Inflammatory macrophage treated with lipopolysaccharide for 4 hours (primary cell): ENCODE measurements at regions not wholly inside any gene's neighbourhood (a gene's known extent, or its start where the extent isn't known, plus 50 kb on each side); places are given as distances from the start of the nearest gene placed in this dataset.
"Not testable (repeated sequence)": the region's sequence is repeated elsewhere in the genome, so short reads cannot be mapped to it uniquely, and the experiment has no call there.

Source experiments
- DNase-seq: peaks from one replicate; pipeline ENCODE4 v3.0.0-alpha.2; 2020

DNA sequence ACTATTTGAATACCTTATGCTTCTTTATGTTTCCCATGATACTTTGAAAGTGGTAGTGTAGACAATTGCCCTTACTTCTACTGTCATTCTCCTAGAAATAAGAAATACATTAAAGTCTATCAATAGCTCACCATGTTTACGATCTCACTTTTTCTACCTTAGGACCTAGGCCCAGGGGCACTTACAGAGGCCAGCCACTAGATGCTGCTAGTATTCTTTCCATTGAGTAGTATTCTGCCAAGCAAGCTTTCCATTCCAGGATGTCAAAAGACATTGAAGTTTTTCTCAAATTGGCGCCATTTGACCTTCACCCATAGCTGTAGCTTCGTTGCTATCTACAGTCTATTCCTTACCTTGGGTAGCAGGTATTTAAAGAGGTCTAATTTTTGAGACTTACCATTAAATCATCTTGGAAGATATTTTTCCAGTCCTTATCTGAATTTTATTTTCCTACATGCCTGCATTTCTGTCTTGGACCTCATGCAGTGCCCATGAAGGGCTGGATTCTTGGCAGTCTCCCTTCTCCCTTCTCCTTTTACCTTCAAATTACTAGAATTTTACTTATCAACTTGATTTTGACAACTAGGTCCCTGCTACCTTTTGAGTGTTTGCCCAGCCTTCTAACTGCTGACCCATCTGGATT lies 246.0 kb upstream of the NUDT12 start:
- peak; percentile 5 for DNase-seq

DNA sequence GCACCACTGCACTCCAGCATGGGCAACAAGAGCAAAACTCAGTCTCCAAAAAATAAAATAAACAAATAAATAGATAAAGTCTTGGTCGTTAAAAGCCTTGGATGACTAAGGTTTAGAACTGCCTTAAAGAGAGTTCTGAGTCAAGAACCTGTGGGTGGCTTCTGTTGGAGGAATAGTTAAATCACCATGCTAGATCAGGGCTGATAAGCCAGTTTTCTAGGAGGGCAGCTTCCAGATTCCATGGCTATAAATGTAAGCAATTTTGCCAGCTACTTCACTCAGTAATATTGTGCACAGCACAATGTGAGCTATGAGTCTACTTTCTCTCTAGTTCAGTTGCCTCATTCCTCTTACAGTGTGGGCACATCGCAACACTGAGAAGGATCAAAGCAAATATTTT lies 242.1 kb upstream of the NUDT12 start:
- no peak for DNase-seq

DNA sequence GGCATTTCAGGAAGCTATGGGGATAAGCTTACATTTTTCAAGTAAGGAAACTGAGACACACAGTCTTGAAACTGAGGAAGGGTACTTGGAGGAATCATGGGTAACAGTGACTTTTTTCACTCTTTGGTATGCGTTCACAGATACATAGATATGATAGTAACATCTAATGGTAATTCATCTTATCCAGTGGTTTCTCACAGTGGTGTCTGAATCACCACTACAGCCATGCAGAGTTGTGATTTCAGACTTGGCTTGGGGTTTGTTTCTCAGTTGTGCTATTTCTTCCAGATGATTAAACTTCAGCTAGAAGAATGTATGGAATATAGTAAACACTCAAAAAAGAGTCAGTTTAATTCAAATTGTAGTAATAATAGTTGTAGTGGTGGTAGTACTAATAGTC lies 239.1 kb upstream of the NUDT12 start:
- no peak for DNase-seq

DNA sequence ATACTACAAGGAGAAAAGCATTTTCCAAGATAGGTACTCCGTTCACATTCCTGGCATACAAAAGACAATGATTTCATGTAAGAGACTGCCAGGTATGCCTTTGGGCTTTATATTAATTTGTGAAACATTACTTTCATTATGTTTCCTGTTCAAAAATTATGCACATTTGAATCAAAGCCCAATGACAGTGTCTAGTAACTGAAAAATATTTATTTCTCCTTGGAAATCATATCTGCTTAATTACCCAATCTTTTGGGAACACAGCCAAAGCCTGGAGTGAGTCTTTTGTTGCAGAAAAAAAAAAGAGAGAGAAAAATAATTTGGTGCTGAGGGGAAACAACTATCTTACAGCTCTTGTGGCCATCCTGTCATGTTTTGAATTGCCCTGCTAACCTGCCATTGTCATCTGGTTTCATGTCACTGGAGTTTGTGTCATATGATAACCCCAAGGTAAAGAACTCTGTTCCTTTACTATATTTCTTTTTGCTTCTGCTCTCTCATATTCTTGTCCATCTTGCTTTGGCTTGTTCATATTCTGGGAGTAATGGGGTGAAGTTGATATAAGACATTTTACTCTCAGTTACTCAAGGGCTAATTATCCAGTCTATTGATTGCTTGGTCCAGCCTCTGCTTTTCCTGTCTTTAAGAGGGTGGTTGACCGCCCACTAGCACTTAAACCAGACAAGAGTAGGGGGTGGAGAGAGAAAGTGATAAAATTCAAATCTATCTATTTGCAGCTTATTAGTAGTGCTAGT lies 238.3 kb upstream of the NUDT12 start:
- DNase-seq: no peak

DNA sequence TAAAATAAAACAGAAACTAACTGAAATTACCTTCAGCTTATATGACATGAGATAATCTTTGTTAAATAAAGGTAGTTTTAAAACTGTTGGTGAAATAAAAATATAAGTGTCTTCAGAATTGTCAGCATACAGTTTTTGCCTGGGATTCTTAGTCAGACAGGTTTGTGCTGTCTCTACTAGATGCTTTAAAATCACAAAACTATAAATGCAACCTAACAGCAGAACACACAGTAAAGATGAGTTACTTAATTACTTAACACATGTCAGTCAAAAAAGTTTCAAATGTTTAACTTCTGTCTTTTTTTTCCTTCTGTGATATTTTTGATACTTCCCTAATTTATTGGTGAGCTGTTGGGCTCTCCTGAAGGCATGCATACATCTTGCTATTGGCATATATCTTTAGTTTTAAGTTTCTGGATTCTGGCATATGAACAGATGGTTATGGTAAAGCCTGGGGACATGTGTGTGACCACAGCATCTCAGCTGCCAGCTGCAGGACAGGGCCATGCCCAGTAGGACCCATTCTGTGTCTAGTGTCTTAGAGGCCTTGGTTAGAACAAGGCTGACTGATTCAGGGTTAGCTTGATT lies 231.1 kb upstream of the NUDT12 start:
- no peak for DNase-seq

DNA sequence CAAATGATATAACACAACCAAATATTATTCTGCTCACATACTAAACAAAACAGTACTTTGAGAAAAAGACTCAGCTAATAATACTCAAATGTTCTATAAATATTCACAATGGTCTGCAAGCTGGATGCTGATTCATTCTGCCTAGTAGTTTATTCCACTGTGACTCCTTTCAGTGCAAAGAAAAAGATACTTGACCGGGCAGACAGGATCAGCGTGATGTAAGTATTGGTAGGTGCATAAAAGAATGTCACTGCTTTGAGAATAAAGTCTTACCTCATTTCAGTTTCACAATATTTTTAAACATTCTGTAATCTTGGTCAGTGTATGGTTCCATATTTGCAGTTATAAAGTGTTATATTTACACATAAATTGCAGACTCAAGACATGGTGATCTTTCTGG lies 223.0 kb upstream of the NUDT12 start:
- no peak for DNase-seq

DNA sequence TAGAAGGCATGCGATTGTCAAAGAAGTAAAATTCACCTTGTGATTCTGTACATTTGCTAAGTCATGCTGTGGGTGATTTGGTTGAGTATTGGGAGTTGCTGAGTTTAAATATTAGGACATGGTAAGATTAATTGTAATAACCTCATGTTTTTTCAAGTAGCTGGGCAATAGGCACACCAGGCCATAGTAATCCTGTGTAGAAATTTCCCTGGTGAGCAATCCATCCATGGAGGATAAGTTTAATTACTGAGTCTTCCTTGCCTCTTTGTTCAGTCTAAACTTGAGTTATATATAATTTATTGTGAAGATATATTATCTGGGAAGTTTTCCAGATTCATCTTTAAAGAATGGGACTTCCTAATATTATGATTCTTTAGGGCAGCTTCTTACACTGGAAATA lies 221.1 kb upstream of the NUDT12 start:
- no peak for DNase-seq

DNA sequence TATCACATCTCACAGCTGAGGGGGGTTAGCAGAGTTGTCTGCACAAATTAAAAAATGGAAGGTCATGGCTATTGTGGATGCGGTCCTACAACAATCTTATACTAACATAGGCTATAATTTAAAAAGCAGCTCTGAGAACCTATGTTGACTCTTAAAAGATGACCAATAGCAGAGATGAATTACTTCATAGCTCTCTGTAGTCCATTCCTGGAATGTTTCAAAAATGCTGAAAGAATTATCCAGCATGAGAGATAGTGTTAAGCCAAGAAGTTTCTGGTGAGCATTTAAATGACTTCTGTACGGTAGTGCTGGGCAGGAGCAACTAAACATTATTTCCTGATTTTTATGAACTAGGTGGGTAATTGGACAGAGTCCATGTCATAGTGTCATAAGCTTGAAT lies 218.2 kb upstream of the NUDT12 start:
- DNase-seq: no peak

DNA sequence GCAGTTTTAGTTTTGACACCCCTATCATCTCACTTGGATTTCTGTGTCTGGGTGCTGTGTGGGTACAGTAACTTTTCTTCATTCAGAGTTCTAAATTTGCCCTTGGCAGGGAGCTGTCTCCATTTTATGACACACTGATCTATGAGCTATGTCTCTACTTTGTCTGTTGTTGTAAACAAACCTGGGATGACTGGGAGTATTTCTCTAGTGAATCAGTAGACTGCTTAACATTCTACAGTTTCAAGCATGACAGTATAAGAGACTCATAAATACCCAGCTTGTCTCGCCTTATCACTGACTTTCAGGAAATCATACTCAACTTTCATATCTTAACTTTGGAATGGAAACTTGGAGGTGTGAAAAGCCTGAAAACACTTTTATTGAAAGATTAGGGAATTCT lies 212.1 kb upstream of the NUDT12 start:
- no peak for DNase-seq

DNA sequence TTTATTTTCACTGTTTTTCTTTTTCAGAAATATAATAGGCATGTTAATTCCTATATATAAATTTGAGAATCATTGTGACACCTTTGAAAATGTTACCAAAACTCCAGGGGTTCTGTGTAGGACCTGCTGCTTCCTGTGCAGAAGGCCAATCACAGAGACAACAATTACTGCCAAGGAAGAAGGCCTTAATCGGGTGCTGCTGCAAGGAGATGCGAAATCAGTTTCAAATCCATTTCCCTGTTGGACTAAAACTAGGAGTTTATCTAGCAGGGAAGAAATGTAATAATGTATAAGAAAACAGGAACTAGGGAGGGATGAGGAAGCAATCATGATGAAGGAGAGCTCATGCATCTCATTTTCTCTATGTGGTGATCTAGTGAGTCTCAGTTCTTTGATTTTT lies 209.7 kb upstream of the NUDT12 start:
- DNase-seq: no peak

DNA sequence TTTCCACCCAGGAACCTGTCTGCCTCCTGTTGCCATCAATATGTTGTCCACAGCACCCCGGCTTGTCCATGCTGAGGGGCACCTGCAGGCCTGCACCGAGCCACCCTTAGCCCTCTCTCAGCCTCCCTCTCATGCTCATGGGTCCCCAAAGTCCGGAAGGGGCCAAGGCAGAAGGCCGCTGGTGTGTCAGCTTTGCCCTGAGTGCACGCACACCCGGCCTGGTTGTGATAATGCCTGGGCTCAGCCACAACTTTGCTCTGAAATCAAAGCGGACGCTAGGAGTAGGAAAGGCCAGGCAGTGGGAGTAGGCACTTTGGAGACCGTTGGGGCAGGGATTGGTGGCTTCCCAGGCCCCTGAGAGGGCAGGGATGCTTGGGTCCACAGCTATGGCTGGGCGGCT lies 201.8 kb upstream of the NUDT12 start:
- no peak for DNase-seq

DNA sequence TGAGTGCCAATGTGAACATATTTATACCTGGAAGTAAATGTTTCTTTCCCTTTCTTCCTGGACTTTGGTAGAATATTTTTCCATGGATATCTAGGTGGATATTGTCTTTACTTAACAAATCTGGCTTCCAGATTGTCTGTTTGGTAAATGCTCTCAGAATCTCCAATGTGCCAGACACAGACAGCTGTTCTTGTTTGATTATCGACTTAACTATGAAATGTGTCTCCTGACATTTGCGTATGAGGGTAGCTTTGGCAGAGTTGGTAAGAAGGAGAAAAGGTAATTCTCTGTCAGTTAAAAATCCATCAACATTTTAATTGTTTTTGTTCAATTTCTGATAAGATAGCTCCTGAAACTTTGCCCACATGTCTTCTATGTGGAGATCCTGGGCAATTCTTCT lies 196.4 kb upstream of the NUDT12 start:
- DNase-seq: no peak

DNA sequence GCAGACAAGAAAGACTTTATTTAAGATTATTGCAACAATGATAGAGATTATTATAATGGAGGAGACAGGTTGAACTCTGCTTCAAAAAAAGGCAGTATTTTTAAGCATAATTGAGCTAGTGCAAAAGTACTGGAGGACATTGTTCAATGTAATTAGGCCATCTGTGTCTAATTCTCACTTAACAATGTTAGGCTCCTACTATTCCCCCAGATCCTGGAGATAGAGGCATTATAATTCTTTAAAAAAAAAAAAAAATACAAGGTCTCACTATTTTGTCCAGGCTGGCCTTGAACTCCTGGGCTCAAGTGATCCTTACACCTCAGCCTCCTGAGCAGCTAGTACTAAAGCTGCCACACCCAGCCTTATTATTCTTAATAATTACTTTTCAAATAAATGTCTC lies 193.4 kb upstream of the NUDT12 start:
- DNase-seq: no peak

DNA sequence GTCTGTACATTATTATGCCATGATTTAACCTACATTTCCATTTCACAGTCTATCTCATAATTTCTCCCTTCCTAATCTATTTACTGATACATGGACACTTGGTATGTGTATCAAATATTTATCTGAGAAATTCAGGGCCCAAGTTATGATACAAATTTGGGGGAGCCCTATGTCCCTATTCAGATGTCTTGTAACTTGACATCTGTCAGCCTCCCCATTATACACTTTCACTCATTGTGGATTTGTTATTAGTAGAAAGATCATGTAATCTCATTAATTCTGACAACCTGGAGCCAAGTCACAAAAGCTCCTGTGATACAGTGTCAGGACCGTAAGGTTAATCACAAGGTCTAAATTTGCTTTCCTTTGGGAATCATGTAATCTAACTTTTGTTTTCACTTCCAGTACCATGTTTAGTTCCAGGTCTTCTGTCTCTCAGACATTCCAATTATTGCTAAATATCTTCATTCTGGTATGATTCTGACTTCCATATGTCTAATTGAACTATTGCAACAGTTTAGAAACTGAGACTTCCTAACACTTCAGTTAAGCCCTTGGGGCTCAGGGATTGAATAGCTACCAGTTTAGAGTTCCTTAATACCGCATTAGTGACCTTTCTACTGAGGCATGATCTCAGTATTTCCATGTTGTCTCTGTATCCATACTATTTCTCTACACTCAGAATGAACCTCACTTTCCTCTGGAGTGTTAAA lies 182.9 kb upstream of the NUDT12 start:
- no peak for DNase-seq

DNA sequence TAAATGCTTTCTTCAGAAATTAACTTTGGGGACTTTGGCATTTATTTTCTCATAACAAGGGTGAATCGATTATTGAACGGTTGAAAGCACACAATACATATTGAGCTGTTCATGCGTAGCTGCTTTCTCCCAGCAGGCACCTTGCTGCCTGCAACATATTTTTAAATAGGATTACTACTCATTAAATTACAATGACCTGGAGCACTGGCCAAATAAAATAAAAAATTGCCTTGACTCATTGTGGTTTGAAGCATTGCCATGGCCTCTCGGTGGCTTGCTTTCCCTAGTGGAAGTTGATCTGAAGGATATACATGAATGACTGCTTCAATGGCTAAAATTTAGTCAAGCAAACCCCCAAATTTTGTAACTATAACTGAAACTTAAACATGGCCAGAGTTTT lies 181.6 kb upstream of the NUDT12 start:
- DNase-seq: no peak

DNA sequence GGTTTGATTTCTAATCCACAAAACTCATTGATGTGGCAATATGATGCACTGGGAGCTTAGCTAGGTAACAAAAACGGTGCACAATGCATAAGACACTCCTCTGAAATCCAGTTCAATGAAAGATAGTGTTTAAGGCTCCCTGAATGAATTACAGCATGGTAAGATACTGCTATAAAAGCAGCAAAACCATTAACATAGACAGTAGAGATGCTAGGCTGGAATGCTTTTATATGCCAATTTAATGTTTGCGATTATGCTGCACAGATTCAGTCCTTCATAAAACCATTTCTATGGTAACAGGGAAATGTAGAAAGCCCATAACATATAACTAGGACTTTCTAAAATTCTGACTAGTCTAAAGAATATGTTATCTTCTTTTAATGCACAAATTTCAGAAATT lies 180.8 kb upstream of the NUDT12 start:
- no peak for DNase-seq

DNA sequence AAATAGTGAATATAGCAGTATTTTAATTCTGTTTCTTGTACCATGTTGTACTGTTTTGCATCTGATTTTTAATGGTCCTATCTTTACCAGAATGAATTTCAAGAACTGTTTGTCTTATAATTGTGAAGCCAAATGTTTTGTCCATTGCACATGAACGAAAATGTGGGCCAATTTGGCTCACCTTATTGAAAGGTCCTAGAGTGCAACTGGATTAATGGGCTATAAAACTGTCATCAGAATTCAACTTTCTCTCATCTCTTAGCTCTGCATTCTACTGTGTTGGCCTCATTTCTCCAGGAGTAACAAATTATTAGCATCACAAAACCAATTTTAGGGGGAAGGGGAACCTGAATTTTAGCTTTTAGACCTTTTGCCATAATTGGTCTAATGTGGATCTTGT lies 179.4 kb upstream of the NUDT12 start:
- DNase-seq: no peak

DNA sequence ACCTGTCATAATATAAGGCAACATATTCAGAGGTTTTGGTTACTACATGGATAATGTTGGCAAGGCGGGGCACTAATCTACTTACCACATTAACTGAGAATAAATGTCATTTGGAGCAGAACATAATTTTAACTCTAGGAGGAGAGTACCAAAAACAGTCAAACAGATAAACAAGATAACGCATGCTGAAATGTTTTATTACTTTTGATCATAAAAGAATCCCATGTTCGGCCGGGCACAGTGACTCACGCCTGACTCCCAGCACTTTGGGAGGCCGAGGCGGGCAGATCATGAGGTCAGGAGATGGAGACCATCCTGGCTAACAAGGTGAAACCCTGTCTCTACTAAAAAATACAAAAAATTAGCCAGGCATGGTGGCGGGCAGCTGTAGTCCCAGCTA lies 173.8 kb upstream of the NUDT12 start:
- not testable (repeated sequence) for DNase-seq

DNA sequence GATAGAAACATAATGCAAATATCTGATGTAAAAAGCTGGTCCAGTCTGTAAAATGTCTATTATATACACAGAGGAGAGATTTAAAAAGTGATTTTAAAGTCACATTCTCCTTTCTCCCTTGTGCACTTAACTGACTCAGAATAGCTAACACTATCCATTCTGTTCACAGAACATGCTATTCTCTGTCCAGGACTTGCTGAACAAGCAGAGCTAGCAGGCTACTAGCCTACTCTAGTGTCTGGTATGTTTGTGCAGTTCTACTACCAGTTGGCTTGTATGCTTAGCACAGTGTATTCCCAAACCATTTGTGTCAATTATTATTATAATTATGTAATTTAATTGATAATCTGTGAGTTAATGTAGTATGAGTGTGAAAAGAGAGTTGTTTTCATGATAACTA lies 161.7 kb upstream of the NUDT12 start:
- DNase-seq: no peak

DNA sequence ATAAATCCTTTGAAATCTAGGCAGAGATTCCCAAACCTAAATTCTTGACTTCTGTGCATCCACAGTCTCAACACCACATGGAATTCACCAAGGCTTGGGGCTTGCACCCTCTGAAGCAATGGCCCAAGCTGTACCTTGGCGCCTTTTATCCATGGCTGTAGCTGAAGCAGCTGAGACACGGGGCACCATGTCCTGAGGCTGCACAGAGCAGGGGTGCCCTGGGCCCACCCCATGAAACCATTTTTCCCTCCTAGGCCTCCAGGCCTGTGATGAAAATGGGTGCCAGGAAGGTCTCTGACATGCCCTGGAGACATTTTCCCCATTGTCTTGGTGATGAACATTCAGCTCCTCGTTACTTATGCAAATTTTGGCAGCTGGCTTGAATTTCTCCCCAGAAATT lies 158.6 kb upstream of the NUDT12 start:
- DNase-seq: no peak

DNA sequence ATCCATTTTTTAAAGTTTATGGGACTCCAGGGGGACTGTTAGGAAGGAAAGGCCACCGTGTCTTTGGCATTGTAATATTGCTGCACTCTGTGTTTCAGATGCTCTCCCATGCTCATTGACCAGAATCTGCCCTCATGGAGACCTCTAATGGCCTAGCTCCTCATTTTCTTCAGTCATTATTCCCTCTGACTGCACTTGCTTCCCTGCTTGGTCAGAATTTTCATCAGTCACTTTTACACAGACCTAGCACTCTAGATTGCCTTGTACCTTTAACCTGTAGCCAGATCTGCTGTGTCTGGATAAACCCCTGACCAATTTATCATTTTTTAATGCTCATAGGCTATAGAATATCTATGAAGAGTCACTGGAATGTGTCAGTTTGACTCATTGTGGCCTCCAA lies 155.5 kb upstream of the NUDT12 start:
- no peak for DNase-seq

DNA sequence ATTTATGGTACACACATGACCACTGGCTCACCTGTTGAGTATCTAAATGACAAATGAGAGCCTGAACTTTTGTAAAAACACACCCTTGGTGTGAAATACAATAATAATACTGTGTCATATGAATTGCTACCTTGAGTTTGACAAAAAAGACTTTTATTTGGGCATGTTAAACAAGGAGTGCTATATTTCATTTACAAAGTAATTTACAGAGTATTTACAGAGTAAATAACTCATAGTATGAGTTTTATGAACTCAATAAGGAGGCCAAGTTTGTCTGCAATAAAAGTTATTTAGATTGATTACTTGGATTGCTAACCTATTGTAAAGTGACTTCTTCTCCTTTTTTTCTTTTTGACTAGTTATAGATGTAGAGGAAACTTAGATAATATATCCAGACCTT lies 146.0 kb upstream of the NUDT12 start:
- no peak for DNase-seq

DNA sequence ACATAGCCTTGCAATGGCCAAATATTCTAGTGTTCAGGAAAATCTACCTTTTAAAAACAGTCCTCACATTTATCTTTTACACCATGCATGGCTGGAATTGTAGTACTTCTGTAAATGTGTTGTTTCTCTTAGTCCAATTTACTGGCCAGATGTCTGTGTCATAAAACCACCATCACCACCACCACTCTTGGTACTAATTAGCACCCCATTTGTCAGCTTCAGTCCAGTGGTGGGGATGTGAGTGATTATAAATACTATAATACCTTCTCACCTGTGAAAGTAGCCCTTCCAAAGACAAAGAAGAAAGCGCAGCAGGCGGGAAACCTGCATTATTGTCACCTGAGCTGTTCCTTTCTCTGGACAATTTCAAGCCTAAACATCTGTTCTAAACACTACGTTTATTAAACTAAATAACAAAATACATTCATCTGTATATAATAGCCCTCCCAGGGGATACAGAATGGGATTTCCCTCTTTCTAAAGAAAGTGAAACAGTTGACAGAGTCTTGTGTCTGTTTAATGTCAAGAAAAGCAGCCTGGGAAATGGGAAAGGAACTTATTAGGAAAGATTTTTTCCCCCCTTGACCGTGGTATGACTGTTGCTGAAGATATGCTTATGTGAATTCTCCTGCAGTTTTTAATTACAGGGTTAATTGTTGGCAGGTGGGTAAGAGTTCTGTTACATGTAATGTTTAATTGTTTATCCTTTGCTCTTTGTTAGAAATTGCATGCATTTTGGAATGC lies 144.5 kb upstream of the NUDT12 start:
- DNase-seq: no peak
